Neural cell (in vitro differentiated cells): ENCODE measurements at regions not wholly inside any gene's neighbourhood (a gene's known extent, or its start where the extent isn't known, plus 50 kb on each side); places are given as distances from the start of the nearest gene placed in this dataset.

Experiments
- H2AFZ ChIP-seq: fragments of 200-600, 300-800 bp; sonication (generic), shearing (Covaris generic); 2 replicates; pipeline ENCODE4 v1.6.0; 2014; ENCODE audit warnings: low read depth, mild to moderate bottlenecking, antibody characterized with exemption, low read length, moderate library complexity
- H3F3A ChIP-seq: fragments of 200-600 bp; shearing (Covaris generic); 2 replicates; pipeline ENCODE4 v1.6.1; 2016; ENCODE audit warnings: mild to moderate bottlenecking, moderate library complexity, mixed read lengths, antibody characterized with exemption, low read length; ENCODE audit not compliant: insufficient read depth, poor library complexity, severe bottlenecking
- H3K27ac ChIP-seq: fragments of 200-600, 300-800 bp; sonication (generic), shearing (Covaris generic); 2 replicates; pipeline ENCODE4 v1.5.1; 2014; ENCODE audit warnings: mild to moderate bottlenecking, low read length, moderate library complexity
- H3K27me3 ChIP-seq: fragments of 300-800, 200-600 bp; sonication (generic), shearing (Covaris generic); 2 replicates; pipeline ENCODE4 v1.6.0; 2014; ENCODE audit warnings: mild to moderate bottlenecking, low read depth, low read length, moderate library complexity; ENCODE audit not compliant: insufficient read depth
- H3K36me3 ChIP-seq: fragments of 300-800, 200-600 bp; sonication (generic), shearing (Covaris generic); 2 replicates; pipeline ENCODE4 v1.5.1; 2014; ENCODE audit warnings: mild to moderate bottlenecking, antibody characterized with exemption, low read length, moderate library complexity; ENCODE audit not compliant: insufficient read depth
- H3K4me2 ChIP-seq: fragments of 300-800, 200-600 bp; sonication (generic), shearing (Covaris generic); 2 replicates; pipeline ENCODE4 v1.6.0; 2014; ENCODE audit warnings: mild to moderate bottlenecking, low read length
- H3K4me3 ChIP-seq: fragments of 300-800, 200-600 bp; sonication (generic), shearing (Covaris generic); 2 replicates; pipeline ENCODE4 v1.5.1; 2014; ENCODE audit warnings: mild to moderate bottlenecking, low read length, moderate library complexity
- H3K79me2 ChIP-seq: fragments of 200-600 bp; shearing (Covaris generic); replicated peaks from 2 replicates; pipeline ENCODE4 v1.6.0; 2014; ENCODE audit warnings: mild to moderate bottlenecking, low read length, moderate library complexity; ENCODE audit not compliant: insufficient read depth
- H3K9ac ChIP-seq: fragments of 300-800, 200-600 bp; sonication (generic), shearing (Covaris generic); 2 replicates; pipeline ENCODE4 v1.6.1; 2016; ENCODE audit warnings: mild to moderate bottlenecking, low read length, mixed read lengths
- H3K9me2 ChIP-seq: fragments of 200-600 bp; shearing (Covaris generic); 2 replicates; pipeline ENCODE4 v1.6.1; 2016; ENCODE audit warnings: mild to moderate bottlenecking, low read length, mixed read lengths; ENCODE audit not compliant: insufficient read depth
- H3K9me3 ChIP-seq: fragments of 200-600, 300-800 bp; sonication (generic), shearing (Covaris generic); 2 replicates; pipeline ENCODE4 v1.6.1; 2016; ENCODE audit warnings: mild to moderate bottlenecking, mixed run types, low read length, moderate library complexity, mixed read lengths
- H4K20me1 ChIP-seq: fragments of 200-600 bp; shearing (Covaris generic); 2 replicates; pipeline ENCODE4 v1.6.1; 2016; ENCODE audit warnings: mild to moderate bottlenecking, mixed run types; ENCODE audit not compliant: insufficient read depth
- CTCF ChIP-seq: fragments of 450-650 bp; IDR thresholded peaks from 2 replicates; pipeline ENCODE4 v1.5.1; 2014; ENCODE audit warnings: antibody characterized with exemption, mild to moderate bottlenecking, moderate library complexity; ENCODE audit not compliant: poor library complexity, severe bottlenecking
- EP300 ChIP-seq: fragments of 450-650 bp; conservative IDR thresholded peaks from 2 replicates; pipeline ENCODE4 v1.6.1; 2014; ENCODE audit warnings: antibody characterized with exemption, mild to moderate bottlenecking, moderate library complexity; ENCODE audit not compliant: poor library complexity, severe bottlenecking
- EZH2 ChIP-seq: fragments of 200-600, 300-800 bp; shearing (Covaris generic), sonication (generic); IDR thresholded peaks from 2 replicates; pipeline ENCODE4 v1.6.1; 2014; ENCODE audit warnings: antibody characterized with exemption, low read length, borderline replicate concordance, mild to moderate bottlenecking; ENCODE audit not compliant: insufficient read depth, poor library complexity, severe bottlenecking
- MXI1 ChIP-seq: fragments of 450-650 bp; conservative IDR thresholded peaks from 2 replicates; pipeline ENCODE4 v1.6.1; 2014; ENCODE audit warnings: antibody characterized with exemption, mild to moderate bottlenecking; ENCODE audit not compliant: poor library complexity, severe bottlenecking
- POLR2AphosphoS5 ChIP-seq: IDR thresholded peaks from 2 replicates; pipeline ENCODE4 v1.6.1; 2012
- RAD21 ChIP-seq: fragments of 450-650 bp; conservative IDR thresholded peaks from 2 replicates; pipeline ENCODE4 v1.6.1; 2014; ENCODE audit warnings: antibody characterized with exemption, mild to moderate bottlenecking, moderate library complexity
- SMC3 ChIP-seq: fragments of 450-650 bp; conservative IDR thresholded peaks from 2 replicates; pipeline ENCODE4 v1.6.1; 2014; ENCODE audit warnings: antibody characterized with exemption, mild to moderate bottlenecking, moderate library complexity; ENCODE audit not compliant: poor library complexity
- TAF1 ChIP-seq: IDR thresholded peaks from 2 replicates; pipeline ENCODE4 v1.6.1; 2012; ENCODE audit warnings: low read depth
- TF ChIP-seq, protein P1 (sequence below): IDR thresholded peaks from 2 replicates; pipeline ENCODE4 v1.6.1; 2012; ENCODE audit warnings: borderline replicate concordance

DNA sequence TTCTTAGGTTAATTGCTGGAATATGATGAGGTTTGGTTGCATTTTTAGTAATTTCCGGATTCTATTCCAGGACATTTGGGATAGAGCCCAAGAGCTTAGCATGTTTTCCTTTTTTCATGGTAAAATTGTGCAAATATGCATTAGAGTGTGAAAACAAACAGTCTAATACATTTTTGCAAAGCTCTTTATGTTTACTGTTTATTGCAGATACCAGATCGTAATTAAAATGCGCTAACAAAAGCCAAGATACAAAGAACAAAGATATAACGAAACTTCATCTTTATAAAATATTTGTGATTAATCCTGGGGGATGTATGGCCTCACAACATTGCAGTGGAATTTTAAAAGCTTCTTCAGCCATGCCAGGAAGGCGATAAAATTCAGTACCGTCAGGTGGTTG lies 94.5 kb upstream of the TBC1D5 start:
- no peak overlapping the region for H3K4me2 ChIP-seq
- no peak for TF ChIP-seq EP300
- TF ChIP-seq RAD21 = no peak
- TF ChIP-seq TAF1 = no peak
- TF ChIP-seq SMC3 = no peak
- no peak for TF ChIP-seq MXI1
- TF ChIP-seq EZH2 = no peak
- TF ChIP-seq CTCF = no peak
- H3K27me3 ChIP-seq = no peaks in the 10 kb centered on the region
- no peaks in the 10 kb centered on the region for H3K9me3 ChIP-seq
- no peaks in the 10 kb centered on the region for H3K36me3 ChIP-seq
- H3K4me3 ChIP-seq = no peak overlapping the region
- no peak overlapping the region for H2AFZ ChIP-seq
- H3K9me2 ChIP-seq = no peaks in the 10 kb centered on the region
- H3K27ac ChIP-seq = no peak overlapping the region
- no peak overlapping the region for H3K9ac ChIP-seq
- H4K20me1 ChIP-seq = no peaks in the 10 kb centered on the region
- no peaks in the 10 kb centered on the region for H3F3A ChIP-seq
- no peaks in the 10 kb centered on the region for H3K79me2 ChIP-seq

DNA sequence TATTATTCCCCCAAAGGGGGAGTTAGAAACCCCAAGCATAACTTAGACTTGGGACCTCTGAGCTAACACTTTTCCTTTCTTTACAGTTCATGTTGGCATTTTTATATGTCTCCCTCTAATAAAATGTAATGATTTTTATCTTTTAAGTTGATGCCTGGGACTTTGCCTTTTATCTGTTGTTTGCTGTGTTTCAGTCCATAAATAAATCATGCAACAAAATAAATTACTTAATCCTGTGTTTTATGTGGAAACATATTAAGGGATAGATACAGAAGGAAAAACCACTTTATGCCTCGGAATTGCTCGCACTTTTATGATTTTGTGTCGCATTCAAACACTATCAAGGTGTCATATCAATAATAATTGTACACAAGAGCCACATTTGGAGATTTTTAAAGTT lies 93.7 kb upstream of the TBC1D5 start:
- no peak overlapping the region for H3K4me3 ChIP-seq
- H3K9me2 ChIP-seq = no peaks in the 10 kb centered on the region
- H3K4me2 ChIP-seq = no peak overlapping the region
- H3K27me3 ChIP-seq = no peaks in the 10 kb centered on the region
- TF ChIP-seq POLR2AphosphoS5 (no peak), EZH2 (no peak), EP300 (no peak), SMC3 (no peak), MXI1 (no peak), TAF1 (no peak), RAD21 (no peak), CTCF (no peak)
- TF ChIP-seq, protein P1, sequence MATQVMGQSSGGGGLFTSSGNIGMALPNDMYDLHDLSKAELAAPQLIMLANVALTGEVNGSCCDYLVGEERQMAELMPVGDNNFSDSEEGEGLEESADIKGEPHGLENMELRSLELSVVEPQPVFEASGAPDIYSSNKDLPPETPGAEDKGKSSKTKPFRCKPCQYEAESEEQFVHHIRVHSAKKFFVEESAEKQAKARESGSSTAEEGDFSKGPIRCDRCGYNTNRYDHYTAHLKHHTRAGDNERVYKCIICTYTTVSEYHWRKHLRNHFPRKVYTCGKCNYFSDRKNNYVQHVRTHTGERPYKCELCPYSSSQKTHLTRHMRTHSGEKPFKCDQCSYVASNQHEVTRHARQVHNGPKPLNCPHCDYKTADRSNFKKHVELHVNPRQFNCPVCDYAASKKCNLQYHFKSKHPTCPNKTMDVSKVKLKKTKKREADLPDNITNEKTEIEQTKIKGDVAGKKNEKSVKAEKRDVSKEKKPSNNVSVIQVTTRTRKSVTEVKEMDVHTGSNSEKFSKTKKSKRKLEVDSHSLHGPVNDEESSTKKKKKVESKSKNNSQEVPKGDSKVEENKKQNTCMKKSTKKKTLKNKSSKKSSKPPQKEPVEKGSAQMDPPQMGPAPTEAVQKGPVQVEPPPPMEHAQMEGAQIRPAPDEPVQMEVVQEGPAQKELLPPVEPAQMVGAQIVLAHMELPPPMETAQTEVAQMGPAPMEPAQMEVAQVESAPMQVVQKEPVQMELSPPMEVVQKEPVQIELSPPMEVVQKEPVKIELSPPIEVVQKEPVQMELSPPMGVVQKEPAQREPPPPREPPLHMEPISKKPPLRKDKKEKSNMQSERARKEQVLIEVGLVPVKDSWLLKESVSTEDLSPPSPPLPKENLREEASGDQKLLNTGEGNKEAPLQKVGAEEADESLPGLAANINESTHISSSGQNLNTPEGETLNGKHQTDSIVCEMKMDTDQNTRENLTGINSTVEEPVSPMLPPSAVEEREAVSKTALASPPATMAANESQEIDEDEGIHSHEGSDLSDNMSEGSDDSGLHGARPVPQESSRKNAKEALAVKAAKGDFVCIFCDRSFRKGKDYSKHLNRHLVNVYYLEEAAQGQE = no peak
- no peaks in the 10 kb centered on the region for H4K20me1 ChIP-seq
- no peak overlapping the region for H2AFZ ChIP-seq
- no peak overlapping the region for H3K27ac ChIP-seq
- no peaks in the 10 kb centered on the region for H3K9me3 ChIP-seq
- no peaks in the 10 kb centered on the region for H3K36me3 ChIP-seq
- no peaks in the 10 kb centered on the region for H3K79me2 ChIP-seq
- no peak overlapping the region for H3K9ac ChIP-seq
- H3F3A ChIP-seq = no peaks in the 10 kb centered on the region
